NCI-H345 (cell line): ENCODE measurements at regions not wholly inside any gene's neighbourhood (a gene's known extent, or its start where the extent isn't known, plus 50 kb on each side); places are given as distances from the start of the nearest gene placed in this dataset.

Experiments used
- DNase-seq: peaks from one replicate; lab custom pipeline; 2025; lab: John Stamatoyannopoulos, UW

- no peak for DNase-seq
These were observed 550.1 kb upstream of the CDH18 start for GRCh38 chr5:20537911-20538703.

- DNase-seq: no peak
These were observed 548.8 kb upstream of the CDH18 start for GRCh38 chr5:20536813-20537212.

GRCh38 chr5:20536341-20536740 is 548.3 kb upstream of the CDH18 start:
- no peak for DNase-seq

DNA sequence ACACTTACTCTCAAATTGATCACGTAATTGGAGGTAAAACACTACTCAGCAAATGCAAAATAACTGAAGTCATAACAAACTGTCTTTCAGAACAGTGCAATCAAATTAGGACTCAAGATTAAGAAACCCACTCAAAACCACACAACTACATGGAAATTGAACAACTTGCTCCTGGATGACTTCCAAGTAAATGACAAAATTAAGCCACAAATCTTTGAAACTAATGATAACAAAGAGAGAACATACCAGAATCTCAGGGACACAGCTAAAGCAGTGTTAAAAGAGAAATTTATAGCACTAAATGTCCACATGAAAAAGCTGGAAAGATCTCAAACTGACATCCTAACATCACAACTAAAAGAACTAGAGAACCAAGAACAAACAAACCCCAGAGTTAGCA is 540.5 kb upstream of the CDH18 start:
- DNase-seq: no peak

DNA sequence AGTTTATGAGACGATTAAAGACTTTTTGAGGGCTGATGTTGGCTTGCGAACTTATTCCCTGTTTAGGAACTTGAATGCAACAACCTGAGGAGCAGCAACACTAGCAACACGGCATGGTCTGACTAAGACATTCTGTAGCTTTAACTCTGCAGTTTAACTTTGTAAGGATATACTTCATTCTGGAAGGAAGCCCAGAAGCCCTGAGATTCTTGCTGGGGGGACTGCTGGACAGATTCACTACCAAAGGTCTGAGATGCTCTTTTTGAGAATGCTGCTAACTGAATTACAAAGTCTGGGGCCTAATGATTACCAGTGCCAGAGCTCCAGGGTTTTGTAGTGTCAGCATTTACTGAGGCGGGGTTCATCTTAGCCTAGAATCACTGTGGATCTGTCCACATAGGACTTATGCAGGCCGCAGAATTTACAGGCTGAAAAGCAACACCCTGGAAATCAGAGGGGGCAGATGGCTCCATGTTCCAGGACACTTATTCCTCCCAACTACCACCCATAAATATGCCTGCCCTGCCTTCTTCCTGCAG is 537.1 kb upstream of the CDH18 start:
- DNase-seq: no peak

GRCh38 chr5:20522905-20523482 is 535.0 kb upstream of the CDH18 start:
- DNase-seq: no peak

DNA sequence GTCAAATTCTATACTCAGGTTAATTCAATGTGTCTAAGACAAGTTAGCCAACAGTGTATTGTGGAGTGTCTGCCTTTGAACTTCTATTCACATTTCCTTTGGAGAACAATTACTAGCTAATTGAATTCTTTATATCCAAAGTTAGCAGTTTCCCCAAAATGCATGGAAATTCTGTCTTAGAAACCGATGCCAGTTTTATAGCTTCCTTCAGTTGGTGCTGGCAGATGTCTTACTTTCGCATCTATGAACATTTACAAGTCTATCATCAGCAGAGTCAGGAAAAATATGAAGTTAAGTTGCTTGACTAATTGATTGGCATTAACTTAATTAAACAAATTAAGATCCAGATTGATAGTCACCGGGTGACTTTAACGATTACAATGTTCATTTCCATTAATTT is 527.6 kb upstream of the CDH18 start:
- no peak for DNase-seq

GRCh38 chr5:20514145-20514544 is 526.1 kb upstream of the CDH18 start:
- DNase-seq: no peak

- no peak for DNase-seq
These were observed 512.5 kb upstream of the CDH18 start for GRCh38 chr5:20500546-20500945.

DNA sequence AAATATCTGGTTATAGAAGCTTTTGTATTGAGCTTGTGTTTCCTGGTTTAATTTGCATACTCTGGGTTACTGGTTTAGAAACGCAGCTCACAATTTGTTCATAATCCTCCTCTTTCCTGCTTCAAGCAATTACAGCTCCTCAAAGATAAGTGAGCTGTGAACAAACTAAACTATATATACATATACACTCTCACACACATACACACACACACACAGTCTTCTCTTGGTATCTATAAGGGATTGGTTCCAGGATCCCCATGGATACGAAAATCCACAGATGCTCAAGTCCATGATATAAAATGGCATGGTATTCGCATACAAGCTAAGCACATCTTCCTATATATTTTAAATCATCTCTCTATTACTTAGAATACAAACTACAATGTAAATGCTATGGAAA is 510.9 kb upstream of the CDH18 start:
- DNase-seq: no peak

- no peak for DNase-seq
These were observed 510.1 kb upstream of the CDH18 start for GRCh38 chr5:20498102-20498501.

DNA sequence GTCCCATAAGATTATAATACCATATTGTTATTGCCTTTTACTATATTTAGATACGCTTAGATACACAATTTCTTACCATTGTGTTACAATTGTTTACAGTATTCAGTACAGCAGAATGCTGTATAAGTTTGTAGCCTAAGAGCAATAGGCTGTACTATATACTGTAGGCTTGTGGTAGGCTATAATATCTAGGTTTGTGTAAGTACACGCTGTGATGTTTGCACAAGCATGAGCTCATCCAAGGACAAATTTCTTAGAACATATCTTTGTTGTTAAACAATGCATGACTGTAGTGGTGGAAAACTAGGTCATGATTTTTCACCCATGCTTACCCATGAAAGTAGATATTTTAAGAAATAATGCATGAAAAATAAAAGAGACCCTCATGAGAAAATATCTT is 509.4 kb upstream of the CDH18 start:
- DNase-seq: no peak

GRCh38 chr5:20494706-20495105 is 506.7 kb upstream of the CDH18 start:
- no peak for DNase-seq

- DNase-seq: no peak
These were observed 498.8 kb upstream of the CDH18 start for GRCh38 chr5:20486826-20487225.

GRCh38 chr5:20476016-20476415 is 488.0 kb upstream of the CDH18 start:
- DNase-seq: no peak

- no peak for DNase-seq
These were observed 483.0 kb upstream of the CDH18 start for GRCh38 chr5:20470997-20471396.

- no peak for DNase-seq
These were observed 481.8 kb upstream of the CDH18 start for GRCh38 chr5:20469792-20470191.

GRCh38 chr5:20469390-20469789 is 481.4 kb upstream of the CDH18 start:
- DNase-seq: no peak

GRCh38 chr5:20466512-20466911 is 478.5 kb upstream of the CDH18 start:
- no peak for DNase-seq

DNA sequence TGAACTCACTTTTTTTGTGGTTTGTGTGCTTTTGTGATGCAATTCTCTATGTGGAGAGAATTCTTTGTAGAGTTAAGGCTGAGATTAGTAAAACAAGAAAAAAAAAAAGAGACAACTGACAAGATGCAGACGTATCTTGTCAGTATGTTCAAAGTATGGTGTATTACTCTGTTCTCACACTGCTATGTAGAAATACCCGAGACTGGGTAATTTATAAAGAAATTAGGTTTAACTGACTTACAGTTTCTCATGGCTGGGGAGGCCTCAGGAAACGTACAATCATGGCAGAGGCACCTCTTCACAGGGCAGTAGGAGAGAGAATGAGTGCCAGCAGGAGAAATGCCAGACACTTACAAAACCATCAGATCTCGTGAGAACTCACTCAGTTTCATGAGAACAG is 475.2 kb upstream of the CDH18 start:
- DNase-seq: no peak

GRCh38 chr5:20446121-20446520 is 458.1 kb upstream of the CDH18 start:
- no peak for DNase-seq

GRCh38 chr5:20445326-20445860 is 457.4 kb upstream of the CDH18 start:
- no peak for DNase-seq

DNA sequence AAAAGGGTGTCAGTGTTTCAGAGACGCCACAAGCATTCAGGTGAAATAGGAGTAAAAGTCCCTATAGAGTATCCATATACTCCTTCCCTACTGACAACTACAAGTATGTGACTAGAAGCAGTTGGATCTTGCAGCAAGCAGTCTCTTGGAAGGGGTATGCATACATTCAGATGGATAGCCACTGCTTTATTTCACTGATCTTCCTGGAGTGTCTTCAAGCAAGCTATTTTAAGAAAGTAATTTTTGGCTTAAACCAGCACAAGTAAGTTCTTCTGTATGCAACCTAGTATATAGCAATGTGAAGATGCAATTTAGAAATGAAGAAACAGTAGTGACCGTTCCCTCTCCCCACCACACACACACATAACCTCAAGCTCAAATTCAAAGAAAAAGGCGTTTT is 446.8 kb upstream of the CDH18 start:
- DNase-seq: no peak
